WTC11 (cell line): ENCODE measurements at regions not wholly inside any gene's neighbourhood (a gene's known extent, or its start where the extent isn't known, plus 50 kb on each side); places are given as distances from the start of the nearest gene placed in this dataset.

Source experiments
- ATAC-seq: fragments of 200-7000 bp; cut with Tn5 transposase; 2 replicates; pipeline ENCODE4 v1.10.0; 2021; ENCODE audit warnings: mild to moderate bottlenecking, moderate library complexity
- CTCF ChIA-PET: fragments of 300-600 bp; sonication (Branson Sonifier 250); formaldehyde crosslinking; loops from one replicate; lab custom pipeline; 2021; ENCODE audit warnings: antibody characterized with exemption; lab: Charles Lee
- POLR2A ChIA-PET: fragments of 350-600 bp; sonication (Branson Sonifier 250); formaldehyde crosslinking; loops from one replicate; lab custom pipeline; 2021; ENCODE audit warnings: antibody characterized with exemption; lab: Charles Lee
- DNase-seq: peaks from one replicate; pipeline ENCODE4 v3.0.0; 2021; ENCODE audit warnings: low spot score
- H3K27ac Mint-ChIP-seq: 2 replicates; pipeline ENCODE4 v1.8.0; 2021; ENCODE audit warnings: mixed read lengths
- H3K27me3 Mint-ChIP-seq: 2 replicates; pipeline ENCODE4 v1.8.0; 2021; ENCODE audit warnings: low read depth, mild to moderate bottlenecking, moderate library complexity, mixed read lengths
- H3K36me3 Mint-ChIP-seq: 2 replicates; pipeline ENCODE4 v1.8.0; 2021; ENCODE audit warnings: mixed read lengths
- H3K4me1 Mint-ChIP-seq: 2 replicates; pipeline ENCODE4 v1.8.0; 2022; ENCODE audit warnings: mixed read lengths
- H3K4me3 Mint-ChIP-seq: 2 replicates; pipeline ENCODE4 v1.8.0; 2021; ENCODE audit warnings: mild to moderate bottlenecking, moderate library complexity, mixed read lengths
- H3K9me3 Mint-ChIP-seq: 2 replicates; pipeline ENCODE4 v1.8.0; 2021; ENCODE audit warnings: mixed read lengths
- ARID4B ChIP-seq: sonication (generic); formaldehyde crosslinking; IDR thresholded peaks from 2 replicates; pipeline ENCODE4 v1.8.0; 2023; ENCODE audit warnings: missing genetic modification reagents, mild to moderate bottlenecking, borderline replicate concordance
- CDX4 ChIP-seq: fragments of 250-450 bp; sonication (Bioruptor Pico); IDR thresholded peaks from 2 replicates; pipeline ENCODE4 v1.9.0; 2021; ENCODE audit warnings: moderate library complexity, mild to moderate bottlenecking, inconsistent platforms, borderline replicate concordance
- CREB1 ChIP-seq: sonication (generic); formaldehyde crosslinking; IDR thresholded peaks from 2 replicates; pipeline ENCODE4 v1.8.0; 2023; ENCODE audit warnings: mild to moderate bottlenecking, missing genetic modification reagents
- ELF4 ChIP-seq: sonication (generic); formaldehyde crosslinking; IDR thresholded peaks from 2 replicates; pipeline ENCODE4 v1.8.1; 2022; ENCODE audit warnings: low read depth, mild to moderate bottlenecking, moderate library complexity, missing genetic modification reagents
- GABPB1 ChIP-seq: sonication (generic); formaldehyde crosslinking; IDR thresholded peaks from 2 replicates; pipeline ENCODE4 v1.8.1; 2023; ENCODE audit warnings: mild to moderate bottlenecking, missing genetic modification reagents
- JAZF1 ChIP-seq: fragments of 250-450 bp; sonication (Bioruptor Pico); IDR thresholded peaks from 2 replicates; pipeline ENCODE4 v1.9.0; 2021; ENCODE audit warnings: moderate library complexity, mild to moderate bottlenecking, inconsistent platforms
- JUN ChIP-seq: sonication (generic); formaldehyde crosslinking; IDR thresholded peaks from 2 replicates; pipeline ENCODE4 v1.8.0; 2023; ENCODE audit warnings: mild to moderate bottlenecking, missing genetic modification reagents
- MAX ChIP-seq: sonication (generic); formaldehyde crosslinking; IDR thresholded peaks from 2 replicates; pipeline ENCODE4 v1.8.0; 2022; ENCODE audit warnings: mild to moderate bottlenecking, missing genetic modification reagents
- MXD4 ChIP-seq: fragments of 250-450 bp; sonication (Bioruptor Pico); IDR thresholded peaks from 2 replicates; pipeline ENCODE4 v1.8.0; 2021; ENCODE audit warnings: mild to moderate bottlenecking, moderate library complexity, borderline replicate concordance
- MYBL2 ChIP-seq: sonication (generic); formaldehyde crosslinking; IDR thresholded peaks from 2 replicates; pipeline ENCODE4 v1.8.1; 2023; ENCODE audit warnings: mild to moderate bottlenecking, moderate library complexity, missing genetic modification reagents
- NFE2L1 ChIP-seq: sonication (generic); formaldehyde crosslinking; IDR thresholded peaks from 2 replicates; pipeline ENCODE4 v1.8.1; 2023; ENCODE audit warnings: missing genetic modification reagents
- NR1H2 ChIP-seq: sonication (generic); formaldehyde crosslinking; IDR thresholded peaks from 2 replicates; pipeline ENCODE4 v1.9.0; 2021; ENCODE audit warnings: mild to moderate bottlenecking, moderate library complexity, missing genetic modification reagents
- NR3C1 ChIP-seq: sonication (generic); formaldehyde crosslinking; conservative IDR thresholded peaks from 2 replicates; pipeline ENCODE4 v1.8.1; 2023; ENCODE audit warnings: low read depth, mild to moderate bottlenecking, missing genetic modification reagents
- OVOL2 ChIP-seq: fragments of 250-450 bp; sonication (Bioruptor Pico); IDR thresholded peaks from 2 replicates; pipeline ENCODE4 v1.9.0; 2021; ENCODE audit warnings: mild to moderate bottlenecking, borderline replicate concordance
- PRDM15 ChIP-seq: sonication (generic); formaldehyde crosslinking; IDR thresholded peaks from 2 replicates; pipeline ENCODE4 v1.8.0; 2022; ENCODE audit warnings: missing genetic modification reagents
- PRRX2 ChIP-seq: fragments of 250-450 bp; sonication (Bioruptor Pico); IDR thresholded peaks from 2 replicates; pipeline ENCODE4 v1.8.0; 2021; ENCODE audit warnings: mild to moderate bottlenecking
- RORB ChIP-seq: fragments of 250-450 bp; sonication (Bioruptor Pico); IDR thresholded peaks from 2 replicates; pipeline ENCODE4 v1.9.0; 2021; ENCODE audit warnings: mild to moderate bottlenecking
- SMAD3 ChIP-seq: sonication (generic); formaldehyde crosslinking; IDR thresholded peaks from 2 replicates; pipeline ENCODE4 v1.8.0; 2022; ENCODE audit warnings: missing genetic modification reagents, mild to moderate bottlenecking, borderline replicate concordance
- SMAD4 ChIP-seq: sonication (generic); formaldehyde crosslinking; IDR thresholded peaks from 2 replicates; pipeline ENCODE4 v1.8.0; 2022; ENCODE audit warnings: mild to moderate bottlenecking, missing genetic modification reagents
- USF1 ChIP-seq: sonication (generic); formaldehyde crosslinking; IDR thresholded peaks from 2 replicates; pipeline ENCODE4 v1.8.0; 2022; ENCODE audit warnings: mild to moderate bottlenecking, missing genetic modification reagents
- ZBTB21 ChIP-seq: sonication (generic); formaldehyde crosslinking; IDR thresholded peaks from 2 replicates; pipeline ENCODE4 v1.8.1; 2023; ENCODE audit warnings: mild to moderate bottlenecking, missing genetic modification reagents, borderline replicate concordance
- ZNF281 ChIP-seq: sonication (generic); formaldehyde crosslinking; IDR thresholded peaks from 2 replicates; pipeline ENCODE4 v1.8.0; 2023; ENCODE audit warnings: mild to moderate bottlenecking, missing genetic modification reagents
- ZNF423 ChIP-seq: fragments of 250-450 bp; sonication (Bioruptor Pico); IDR thresholded peaks from 2 replicates; pipeline ENCODE4 v2.1.2; 2022; ENCODE audit warnings: mild to moderate bottlenecking, moderate library complexity

GRCh38 chr9:108094676-108094993, 605.1 kb upstream of the KLF4 start:
- no peak for DNase-seq
- H3K9me3 Mint-ChIP-seq = peaks cover 33% of the 10 kb centered on the region
- H3K36me3 Mint-ChIP-seq = peaks cover 17% of the 10 kb centered on the region
- H3K27ac Mint-ChIP-seq = no peak overlapping the region
- ChIA-PET CTCF (interaction anchor here (1.1 kb wide), 1 partner anchor 222 kb away, joined by 3 read pairs; no protein-coding TSS in a partner anchor), POLR2A (no interaction called here)
- ATAC-seq = no peak
- H3K4me3 Mint-ChIP-seq = no peak overlapping the region
- TF ChIP-seq RORB (CRISPR knock-in tag) (no peak), GABPB1 (CRISPR knock-in tag) (no peak), NFE2L1 (CRISPR knock-in tag) (no peak), MXD4 (CRISPR knock-in tag) (no peak), USF1 (CRISPR knock-in tag) (no peak), CDX4 (CRISPR knock-in tag) (no peak), NR1H2 (CRISPR knock-in tag) (no peak), MYBL2 (CRISPR knock-in tag) (no peak), JUN (no peak), ELF4 (no peak), ZBTB21 (CRISPR knock-in tag) (no peak), ZNF423 (CRISPR knock-in tag) (no peak)
- peaks cover 19% of the 10 kb centered on the region for H3K27me3 Mint-ChIP-seq
- peaks cover 26% of the 10 kb centered on the region for H3K4me1 Mint-ChIP-seq

GRCh38 chr9:108093773-108094675, 604.5 kb upstream of the KLF4 start:
- ChIA-PET CTCF (no interaction called here), POLR2A (no interaction called here)
- H3K36me3 Mint-ChIP-seq = peaks cover 17% of the 10 kb centered on the region
- peaks cover 39% of the 10 kb centered on the region for H3K9me3 Mint-ChIP-seq
- peaks cover 19% of the 10 kb centered on the region for H3K27me3 Mint-ChIP-seq
- peaks cover 26% of the 10 kb centered on the region for H3K4me1 Mint-ChIP-seq
- H3K27ac Mint-ChIP-seq = no peak overlapping the region
- ATAC-seq (peak; percentile 23; the same call in 1 of the 2 replicates), DNase-seq (no peak)
- no peak overlapping the region for H3K4me3 Mint-ChIP-seq
- TF ChIP-seq MAX (CRISPR knock-in tag) (no peak), ARID4B (CRISPR knock-in tag) (no peak), OVOL2 (CRISPR knock-in tag) (no peak), SMAD3 (CRISPR knock-in tag) (no peak), CREB1 (CRISPR knock-in tag) (no peak), ZNF281 (CRISPR knock-in tag) (no peak), SMAD4 (CRISPR knock-in tag) (no peak), JAZF1 (no peak), PRRX2 (no peak), NFE2L1 (CRISPR knock-in tag) (no peak), PRDM15 (no peak), NR3C1 (CRISPR knock-in tag) (no peak)
